Neural progenitor cell (in vitro differentiated cells): ENCODE measurements at regions not wholly inside any gene's neighbourhood (a gene's known extent, or its start where the extent isn't known, plus 50 kb on each side); places are given as distances from the start of the nearest gene placed in this dataset.
A peak's percentile ranks its signal among the peaks of the same experiment; 100 is the strongest.

ENCODE experiments used
- DNase-seq: peaks from one replicate; pipeline ENCODE4 v3.0.0-alpha.2; 2016; ENCODE audit warnings: low spot score
- H2AFZ ChIP-seq: fragments of 200-600 bp; sonication (generic); replicated peaks from 2 replicates; pipeline ENCODE4 v1.6.1; 2016; ENCODE audit warnings: antibody characterized with exemption
- H3F3A ChIP-seq: fragments of 200-600 bp; sonication (generic); 2 replicates; pipeline ENCODE4 v1.6.1; 2016; ENCODE audit warnings: antibody characterized with exemption, low read depth
- H3K27ac ChIP-seq: fragments of 200-600 bp; sonication (generic); 2 replicates; pipeline ENCODE4 v1.5.1; 2016; ENCODE audit warnings: mild to moderate bottlenecking
- H3K27me3 ChIP-seq: fragments of 200-600 bp; sonication (generic); 2 replicates; pipeline ENCODE4 v1.6.1; 2016; ENCODE audit warnings: mild to moderate bottlenecking, moderate library complexity
- H3K36me3 ChIP-seq: fragments of 200-600 bp; sonication (generic); 2 replicates; pipeline ENCODE4 v1.5.1; 2016
- H3K4me1 ChIP-seq: fragments of 200-600 bp; sonication (generic); 2 replicates; pipeline ENCODE4 v1.6.1; 2016; ENCODE audit warnings: mixed run types
- H3K4me2 ChIP-seq: fragments of 200-600 bp; sonication (generic); 2 replicates; pipeline ENCODE4 v1.6.1; 2016
- H3K4me3 ChIP-seq: fragments of 200-600 bp; sonication (generic); 2 replicates; pipeline ENCODE4 v1.5.1; 2016
- H3K79me2 ChIP-seq: fragments of 200-600 bp; sonication (generic); 2 replicates; pipeline ENCODE4 v1.6.1; 2016; ENCODE audit warnings: low read depth
- H3K9ac ChIP-seq: fragments of 200-600 bp; sonication (generic); 2 replicates; pipeline ENCODE4 v1.6.1; 2016
- H3K9me3 ChIP-seq: fragments of 200-600 bp; sonication (generic); 2 replicates; pipeline ENCODE4 v1.5.1; 2016; ENCODE audit warnings: low read depth
- H4K20me1 ChIP-seq: fragments of 200-600 bp; sonication (generic); 2 replicates; pipeline ENCODE4 v1.6.1; 2016; ENCODE audit warnings: low read depth
- H3K27ac Mint-ChIP-seq: 3 replicates; pipeline ENCODE4 v1.8.0; 2021; ENCODE audit warnings: mixed read lengths
- H3K27me3 Mint-ChIP-seq: 2 replicates; pipeline ENCODE4 v1.8.0; 2022; ENCODE audit warnings: low read depth, mild to moderate bottlenecking, inconsistent platforms, moderate library complexity, mixed read lengths; ENCODE audit not compliant: insufficient read depth
- H3K36me3 Mint-ChIP-seq: 3 replicates; pipeline ENCODE4 v1.8.0; 2021; ENCODE audit warnings: mixed read lengths
- H3K4me1 Mint-ChIP-seq: 3 replicates; pipeline ENCODE4 v1.8.0; 2021; ENCODE audit warnings: mixed read lengths
- H3K4me3 Mint-ChIP-seq: 3 replicates; pipeline ENCODE4 v1.8.0; 2021; ENCODE audit warnings: mild to moderate bottlenecking, moderate library complexity, mixed read lengths
- H3K9me3 Mint-ChIP-seq: 3 replicates; pipeline ENCODE4 v1.8.0; 2020; ENCODE audit warnings: mixed read lengths
- EZH2 ChIP-seq: fragments of 200-600 bp; sonication (generic); IDR thresholded peaks from 2 replicates; pipeline ENCODE4 v1.6.1; 2017; ENCODE audit warnings: antibody characterized with exemption, mild to moderate bottlenecking, moderate library complexity
- EZH2phosphoT487 ChIP-seq: fragments of 200-600 bp; sonication (generic); IDR thresholded peaks from 2 replicates; pipeline ENCODE4 v1.6.1; 2017; ENCODE audit warnings: antibody characterized with exemption
- TF ChIP-seq, protein P1 (sequence below): fragments of 200-600 bp; sonication (generic); IDR thresholded peaks from 2 replicates; pipeline ENCODE4 v1.5.1; 2017; ENCODE audit warnings: antibody characterized with exemption, mild to moderate bottlenecking

DNA sequence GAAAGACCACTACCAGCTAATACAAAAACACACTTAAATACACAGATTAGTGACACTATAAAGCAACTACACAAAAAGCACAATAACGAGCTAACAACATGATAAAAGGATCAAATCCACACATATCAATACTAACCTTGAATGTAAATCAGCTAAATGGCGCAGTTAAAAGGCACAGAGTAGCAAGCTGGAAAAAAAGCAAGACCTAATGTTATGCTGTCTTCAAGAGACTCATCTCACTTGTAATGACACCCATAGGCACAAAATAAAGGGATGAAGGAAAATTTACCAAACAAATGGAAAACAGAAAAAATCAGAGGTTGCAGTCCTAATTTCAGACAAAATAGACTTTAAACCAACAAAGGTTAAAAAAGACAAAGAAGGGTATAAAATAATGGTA, 86.3 kb downstream of the NUS1 start:
- H4K20me1 ChIP-seq = no peaks in the 10 kb centered on the region
- H3K4me3 ChIP-seq = no peak overlapping the region
- H3K36me3 ChIP-seq = no peaks in the 10 kb centered on the region
- H3K9me3 ChIP-seq = no peaks in the 10 kb centered on the region
- H3K27ac Mint-ChIP-seq = no peak overlapping the region
- H3K79me2 ChIP-seq = no peaks in the 10 kb centered on the region
- no peaks in the 10 kb centered on the region for H3K27me3 ChIP-seq
- H3K4me1 Mint-ChIP-seq = no peaks in the 10 kb centered on the region
- H3K27ac ChIP-seq = no peak overlapping the region
- no peaks in the 10 kb centered on the region for H3F3A ChIP-seq
- DNase-seq = no peak
- no peaks in the 10 kb centered on the region for H3K9me3 Mint-ChIP-seq
- H3K27me3 Mint-ChIP-seq = no peaks in the 10 kb centered on the region
- no peaks in the 10 kb centered on the region for H3K4me1 ChIP-seq
- H3K4me3 Mint-ChIP-seq = no peak overlapping the region
- no peaks in the 10 kb centered on the region for H3K36me3 Mint-ChIP-seq
- H2AFZ ChIP-seq = no peak overlapping the region
- H3K9ac ChIP-seq = no peak overlapping the region
- H3K4me2 ChIP-seq = no peak overlapping the region
- TF ChIP-seq, protein P1, sequence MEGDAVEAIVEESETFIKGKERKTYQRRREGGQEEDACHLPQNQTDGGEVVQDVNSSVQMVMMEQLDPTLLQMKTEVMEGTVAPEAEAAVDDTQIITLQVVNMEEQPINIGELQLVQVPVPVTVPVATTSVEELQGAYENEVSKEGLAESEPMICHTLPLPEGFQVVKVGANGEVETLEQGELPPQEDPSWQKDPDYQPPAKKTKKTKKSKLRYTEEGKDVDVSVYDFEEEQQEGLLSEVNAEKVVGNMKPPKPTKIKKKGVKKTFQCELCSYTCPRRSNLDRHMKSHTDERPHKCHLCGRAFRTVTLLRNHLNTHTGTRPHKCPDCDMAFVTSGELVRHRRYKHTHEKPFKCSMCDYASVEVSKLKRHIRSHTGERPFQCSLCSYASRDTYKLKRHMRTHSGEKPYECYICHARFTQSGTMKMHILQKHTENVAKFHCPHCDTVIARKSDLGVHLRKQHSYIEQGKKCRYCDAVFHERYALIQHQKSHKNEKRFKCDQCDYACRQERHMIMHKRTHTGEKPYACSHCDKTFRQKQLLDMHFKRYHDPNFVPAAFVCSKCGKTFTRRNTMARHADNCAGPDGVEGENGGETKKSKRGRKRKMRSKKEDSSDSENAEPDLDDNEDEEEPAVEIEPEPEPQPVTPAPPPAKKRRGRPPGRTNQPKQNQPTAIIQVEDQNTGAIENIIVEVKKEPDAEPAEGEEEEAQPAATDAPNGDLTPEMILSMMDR = no peak
- TF ChIP-seq EZH2phosphoT487 = no peak

DNA sequence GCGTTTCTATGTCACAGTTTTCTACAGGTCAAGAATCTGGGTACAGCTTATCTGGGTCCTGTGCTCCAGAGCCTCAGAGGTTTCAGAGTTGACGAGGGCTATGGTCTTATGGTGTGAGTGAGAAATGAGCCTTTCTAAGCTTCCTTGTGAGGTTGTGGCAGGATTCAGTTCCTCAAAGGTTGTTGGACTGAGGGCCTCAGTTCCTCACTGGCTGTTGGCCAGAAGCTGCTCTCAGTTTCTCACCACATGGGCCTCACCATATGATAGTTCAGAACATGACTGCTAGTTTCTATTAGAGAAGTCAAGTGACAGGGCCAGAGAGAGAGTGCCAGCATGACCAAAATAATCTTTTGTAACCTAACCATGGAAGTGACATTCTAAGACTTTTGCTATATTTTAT, 96.1 kb downstream of the NUS1 start:
- H3K36me3 Mint-ChIP-seq = no peaks in the 10 kb centered on the region
- H3K4me3 Mint-ChIP-seq = no peak overlapping the region
- Histone ChIP-seq H3K4me2 (no peak overlapping the region), H3F3A (no peaks in the 10 kb centered on the region), H4K20me1 (no peaks in the 10 kb centered on the region), H3K36me3 (no peaks in the 10 kb centered on the region), H3K27me3 (no peaks in the 10 kb centered on the region), H3K79me2 (no peaks in the 10 kb centered on the region), H3K9ac (no peak overlapping the region), H3K4me3 (no peak overlapping the region), H3K27ac (no peak overlapping the region), H3K4me1 (no peaks in the 10 kb centered on the region), H2AFZ (no peak overlapping the region), H3K9me3 (no peaks in the 10 kb centered on the region)
- H3K9me3 Mint-ChIP-seq = no peaks in the 10 kb centered on the region
- peaks cover 2% of the 10 kb centered on the region for H3K27me3 Mint-ChIP-seq
- TF ChIP-seq EZH2 = no peak
- no peak overlapping the region for H3K27ac Mint-ChIP-seq
- no peak for DNase-seq
- H3K4me1 Mint-ChIP-seq = no peaks in the 10 kb centered on the region

DNA sequence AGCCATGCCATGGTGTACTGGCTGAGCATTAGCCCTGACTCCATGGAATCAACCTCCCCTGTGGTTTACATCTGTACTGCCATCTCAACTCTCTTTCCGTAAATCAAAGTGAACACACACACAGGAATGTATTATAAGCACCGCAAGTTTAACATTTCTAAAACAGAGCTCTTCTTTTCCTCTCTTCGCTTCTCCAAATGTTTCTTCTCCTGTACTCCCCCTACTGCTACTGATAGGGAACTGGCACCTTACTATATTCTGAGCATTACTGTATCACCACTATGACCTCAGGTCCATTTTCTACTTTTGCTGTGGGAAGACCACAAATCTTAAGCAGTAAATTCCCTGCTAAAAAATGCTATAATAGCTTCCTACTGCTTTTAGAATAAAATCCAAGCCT, 101.2 kb downstream of the NUS1 start:
- Histone ChIP-seq H3K36me3 (no peaks in the 10 kb centered on the region), H3K9ac (no peak overlapping the region), H2AFZ (peak overlapping the region; percentile 83), H4K20me1 (no peaks in the 10 kb centered on the region), H3K79me2 (no peaks in the 10 kb centered on the region), H3K4me2 (no peak overlapping the region), H3K4me1 (no peaks in the 10 kb centered on the region), H3K27ac (no peak overlapping the region), H3K27me3 (no peaks in the 10 kb centered on the region), H3K9me3 (no peaks in the 10 kb centered on the region), H3K4me3 (no peak overlapping the region), H3F3A (no peaks in the 10 kb centered on the region)
- no peak for TF ChIP-seq EZH2
- TF ChIP-seq, protein P1 = peak; percentile 52
- DNase-seq = no peak
- no peaks in the 10 kb centered on the region for H3K36me3 Mint-ChIP-seq
- no peaks in the 10 kb centered on the region for H3K9me3 Mint-ChIP-seq
- H3K4me1 Mint-ChIP-seq = no peaks in the 10 kb centered on the region
- no peak overlapping the region for H3K4me3 Mint-ChIP-seq
- H3K27me3 Mint-ChIP-seq = peaks cover 3% of the 10 kb centered on the region
- no peak overlapping the region for H3K27ac Mint-ChIP-seq

DNA sequence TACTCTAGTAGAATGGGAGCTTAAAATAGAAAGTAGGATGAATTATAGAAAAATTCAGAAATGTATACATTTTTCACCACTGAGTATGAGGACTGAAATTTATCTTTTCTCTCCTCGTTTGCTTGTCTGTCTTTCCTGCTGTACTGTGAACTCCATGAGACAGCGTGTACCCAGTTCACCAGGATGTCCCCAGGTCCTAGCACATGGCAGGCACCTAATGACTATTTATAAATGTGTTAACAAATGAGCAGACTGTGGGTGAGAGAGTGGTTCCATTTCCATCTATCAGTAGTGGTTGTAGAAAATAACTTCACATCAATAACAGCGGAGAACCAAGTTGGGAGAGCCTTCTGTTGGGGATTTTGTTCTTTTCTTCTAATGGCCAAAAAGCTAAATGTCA, 106.3 kb downstream of the NUS1 start:
- Histone ChIP-seq H3K4me2 (no peak overlapping the region), H3K9ac (no peak overlapping the region), H3F3A (no peaks in the 10 kb centered on the region), H4K20me1 (no peaks in the 10 kb centered on the region), H3K27me3 (no peaks in the 10 kb centered on the region), H3K79me2 (no peaks in the 10 kb centered on the region), H3K9me3 (no peaks in the 10 kb centered on the region), H3K4me3 (no peak overlapping the region), H2AFZ (no peak overlapping the region), H3K4me1 (peaks cover 14% of the 10 kb centered on the region), H3K27ac (no peak overlapping the region), H3K36me3 (no peaks in the 10 kb centered on the region)
- TF ChIP-seq, protein P1 = no peak
- TF ChIP-seq EZH2phosphoT487 = no peak
- no peak for TF ChIP-seq EZH2
- Mint-ChIP-seq H3K27ac (no peak overlapping the region), H3K4me1 (peaks cover 5% of the 10 kb centered on the region), H3K27me3 (peaks cover 3% of the 10 kb centered on the region), H3K36me3 (no peaks in the 10 kb centered on the region), H3K9me3 (no peaks in the 10 kb centered on the region), H3K4me3 (no peak overlapping the region)
- no peak for DNase-seq
